ENCODE measurements at regions not wholly inside any gene's neighbourhood (a gene's known extent, or its start where the extent isn't known, plus 50 kb on each side); places are given as distances from the start of the nearest gene placed in this dataset.

GRCh38 chr1:63155437-63155836 is 166.9 kb upstream of the FOXD3 start:
- TF ChIP-seq CTCF (conservative IDR thresholded peaks at IDR 0.05; ENCODE audit: low read length) (no peak), EZH2phosphoT487 (IDR thresholded peaks at IDR 0.05; ENCODE audit: borderline replicate concordance, low read depth, low read length) (no peak)

Measured in OCI-LY7 (cell line).